ENCODE measurements at regions not wholly inside any gene's neighbourhood (a gene's known extent, or its start where the extent isn't known, plus 50 kb on each side); places are given as distances from the start of the nearest gene placed in this dataset.

DNA sequence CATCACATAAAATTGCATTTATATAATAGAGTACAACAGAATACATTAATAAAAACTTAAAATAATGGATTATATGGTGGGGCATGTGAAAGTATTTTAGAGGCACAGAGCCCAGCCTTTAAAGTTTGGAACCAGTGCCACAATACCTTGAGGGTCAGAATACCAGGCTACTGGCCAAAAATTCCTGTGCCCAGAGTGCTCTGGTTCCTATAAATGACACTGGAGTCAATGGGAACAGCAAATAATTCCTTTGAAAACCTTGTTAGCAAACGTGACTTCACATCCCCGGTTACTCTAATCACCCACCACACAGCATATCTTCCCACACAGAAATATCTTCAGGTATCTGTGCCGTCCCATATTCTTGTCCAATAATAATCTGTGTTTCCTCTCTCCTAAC is 1242.6 kb downstream of the DIAPH3 start:
- TF ChIP-seq, protein P1, sequence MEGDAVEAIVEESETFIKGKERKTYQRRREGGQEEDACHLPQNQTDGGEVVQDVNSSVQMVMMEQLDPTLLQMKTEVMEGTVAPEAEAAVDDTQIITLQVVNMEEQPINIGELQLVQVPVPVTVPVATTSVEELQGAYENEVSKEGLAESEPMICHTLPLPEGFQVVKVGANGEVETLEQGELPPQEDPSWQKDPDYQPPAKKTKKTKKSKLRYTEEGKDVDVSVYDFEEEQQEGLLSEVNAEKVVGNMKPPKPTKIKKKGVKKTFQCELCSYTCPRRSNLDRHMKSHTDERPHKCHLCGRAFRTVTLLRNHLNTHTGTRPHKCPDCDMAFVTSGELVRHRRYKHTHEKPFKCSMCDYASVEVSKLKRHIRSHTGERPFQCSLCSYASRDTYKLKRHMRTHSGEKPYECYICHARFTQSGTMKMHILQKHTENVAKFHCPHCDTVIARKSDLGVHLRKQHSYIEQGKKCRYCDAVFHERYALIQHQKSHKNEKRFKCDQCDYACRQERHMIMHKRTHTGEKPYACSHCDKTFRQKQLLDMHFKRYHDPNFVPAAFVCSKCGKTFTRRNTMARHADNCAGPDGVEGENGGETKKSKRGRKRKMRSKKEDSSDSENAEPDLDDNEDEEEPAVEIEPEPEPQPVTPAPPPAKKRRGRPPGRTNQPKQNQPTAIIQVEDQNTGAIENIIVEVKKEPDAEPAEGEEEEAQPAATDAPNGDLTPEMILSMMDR (IDR thresholded peaks at IDR 0.05), result no peak
- no peak for TF ChIP-seq POLR2A (IDR thresholded peaks at IDR 0.05; ENCODE audit: low read depth)
- TF ChIP-seq EP300 (IDR thresholded peaks at IDR 0.05), result no peak
